ENCODE measurements at regions not wholly inside any gene's neighbourhood (a gene's known extent, or its start where the extent isn't known, plus 50 kb on each side); places are given as distances from the start of the nearest gene placed in this dataset.

GRCh38 chr1:4517186-4517954 is 137.0 kb upstream of the AJAP1 start:
- Histone ChIP-seq H2AFZ (ENCODE audit: low read depth, low read length) (no peak overlapping the region), H3K9me1 (replicated peaks; ENCODE audit: control insufficient read depth, extremely low read depth, insufficient read depth, low read length) (no peaks in the 10 kb centered on the region), H3K27me3 (ENCODE audit: control insufficient read depth in 2 of 2, insufficient read depth in 2 of 2, low read length in 2 of 2) (no peaks in the 10 kb centered on the region), H3K9ac (replicated peaks; ENCODE audit: extremely low read depth, insufficient read depth, low read length) (no peak overlapping the region), H3K4me1 (ENCODE audit: control insufficient read depth, extremely low read depth, insufficient read depth, low read length) (no peaks in the 10 kb centered on the region), H3K9me3 (replicated peaks; ENCODE audit: control insufficient read depth, insufficient read depth, low read length) (peaks cover 2% of the 10 kb centered on the region), H3K27ac (ENCODE audit: insufficient read depth, low read depth, low read length) (no peak overlapping the region), H3K4me2 (ENCODE audit: insufficient read depth, low read length) (no peak overlapping the region), H4K20me1 (replicated peaks; ENCODE audit: control insufficient read depth, extremely low read depth, insufficient read depth, low read length) (no peaks in the 10 kb centered on the region), H3K36me3 (ENCODE audit: control insufficient read depth in 2 of 2, extremely low read depth in 1 of 2, insufficient read depth in 2 of 2, low read length in 2 of 2) (no peaks in the 10 kb centered on the region), H3K79me2 (ENCODE audit: control insufficient read depth, insufficient read depth, low read length) (no peaks in the 10 kb centered on the region), H3K4me3 (replicated peaks in 1 of 3; ENCODE audit: insufficient read depth in 1 of 3, low read depth in 1 of 3, low read length in 3 of 3) (no peak overlapping the region)
- DNase-seq (ENCODE audit: low read depth, low spot score) (no peak), FAIRE-seq (no peak)
- BruUV-seq (replicated peaks), result no TSS peak
- intact Hi-C loops (cut with micrococcal nuclease), result no loop called here
- TF ChIP-seq POLR2AphosphoS5 (IDR thresholded peaks at IDR 0.05; ENCODE audit: insufficient read depth, low read depth, low read length), result no peak
- TF ChIP-seq POLR2A (IDR thresholded peaks at IDR 0.05; ENCODE audit: low read depth, low read length), result no peak
- no peak for TF ChIP-seq FOS (IDR thresholded peaks at IDR 0.05; ENCODE audit: borderline replicate concordance, insufficient read depth, low read length)
- TF ChIP-seq MYC (IDR thresholded peaks at IDR 0.05; ENCODE audit: low read depth, low read length), result no peak
- no peak for TF ChIP-seq EZH2 (IDR thresholded peaks at IDR 0.05; ENCODE audit: borderline replicate concordance, low read depth, low read length, severe bottlenecking)
- TF ChIP-seq CTCF (IDR thresholded peaks at IDR 0.05; ENCODE audit: extremely low read depth in 1 of 2, insufficient read depth in 1 of 2, low read depth in 1 of 2, low read length in 2 of 2), result no peak
- TF ChIP-seq MAX (IDR thresholded peaks at IDR 0.05; ENCODE audit: insufficient read depth, insufficient read length), result no peak
- TF ChIP-seq GATA2 (IDR thresholded peaks at IDR 0.05; ENCODE audit: insufficient read depth, insufficient read length, low read depth, low read length), result no peak
- no peak for TF ChIP-seq JUN (IDR thresholded peaks at IDR 0.05; ENCODE audit: borderline replicate concordance, insufficient read depth, insufficient read length, low read depth)
- dilution Hi-C loops (cut with MboI; ENCODE audit: extremely low pct_ligation_motif_present, low sequenced_read_pairs), result no loop called here
- POLR2A ChIA-PET, result no interaction called here
- CTCF ChIA-PET, result no interaction called here
